ENCODE measurements at regions not wholly inside any gene's neighbourhood (a gene's known extent, or its start where the extent isn't known, plus 50 kb on each side); places are given as distances from the start of the nearest gene placed in this dataset.

GRCh38 chr12:24034894-24035293, 85.4 kb upstream of the SOX5 start:
- FAIRE-seq: no peak

GRCh38 chr12:24034160-24034559, 84.7 kb upstream of the SOX5 start:
- no peak for FAIRE-seq

More at GRCh38 chr12:24034894-24035293, 85.4 kb upstream of the SOX5 start:
- DNase-seq (ENCODE audit: insufficient read length, low spot score): no peak

GRCh38 chr12:24027352-24027751, 77.9 kb upstream of the SOX5 start:
- DNase-seq (ENCODE audit: insufficient read length, low spot score): no peak

More at GRCh38 chr12:24034160-24034559, 84.7 kb upstream of the SOX5 start:
- DNase-seq (ENCODE audit: insufficient read length, low spot score): no peak

GRCh38 chr12:24025153-24025798, 75.8 kb upstream of the SOX5 start:
- no peak for FAIRE-seq
- no peak for DNase-seq (ENCODE audit: insufficient read length, low spot score)

More at GRCh38 chr12:24027352-24027751, 77.9 kb upstream of the SOX5 start:
- peak; percentile 4 for FAIRE-seq

- DNase-seq (ENCODE audit: insufficient read length, low spot score) (no peak), FAIRE-seq (no peak)
Observed at GRCh38 chr12:24023081-24023480, 73.6 kb upstream of the SOX5 start.

GRCh38 chr12:24021164-24021502, 71.7 kb upstream of the SOX5 start:
- FAIRE-seq: no peak
- DNase-seq (ENCODE audit: insufficient read length, low spot score): no peak

- FAIRE-seq: no peak
Observed at GRCh38 chr12:24020397-24021163, 71.1 kb upstream of the SOX5 start.

GRCh38 chr12:24015833-24016160, 66.3 kb upstream of the SOX5 start:
- FAIRE-seq (no peak), DNase-seq (ENCODE audit: insufficient read length, low spot score) (no peak)

More at GRCh38 chr12:24020397-24021163, 71.1 kb upstream of the SOX5 start:
- no peak for DNase-seq (ENCODE audit: insufficient read length, low spot score)

GRCh38 chr12:24014915-24015832, 65.7 kb upstream of the SOX5 start:
- FAIRE-seq: no peak
- DNase-seq (ENCODE audit: insufficient read length, low spot score): no peak

- DNase-seq (ENCODE audit: insufficient read length, low spot score) (no peak), FAIRE-seq (no peak)
Observed at GRCh38 chr12:24014240-24014639, 64.8 kb upstream of the SOX5 start.

GRCh38 chr12:24012528-24012927, 63.1 kb upstream of the SOX5 start:
- FAIRE-seq: no peak
- no peak for DNase-seq (ENCODE audit: insufficient read length, low spot score)

- DNase-seq (ENCODE audit: insufficient read length, low spot score) (no peak), FAIRE-seq (no peak)
Observed at GRCh38 chr12:24011927-24012507, 62.5 kb upstream of the SOX5 start.

GRCh38 chr12:24008166-24008565, 58.7 kb upstream of the SOX5 start:
- DNase-seq (ENCODE audit: insufficient read length, low spot score) (no peak), FAIRE-seq (no peak)

Data from GM19239 (cell line).